ENCODE measurements at regions not wholly inside any gene's neighbourhood (a gene's known extent, or its start where the extent isn't known, plus 50 kb on each side); places are given as distances from the start of the nearest gene placed in this dataset.

- TF ChIP-seq CTCF (IDR thresholded peaks at IDR 0.05): peak in 1 of 3 experiments; percentile 15
- no peak for TF ChIP-seq POLR2A (IDR thresholded peaks at IDR 0.05)
- no peak for TF ChIP-seq POLR2AphosphoS5 (IDR thresholded peaks at IDR 0.05; ENCODE audit: insufficient read depth in 1 of 2, low read depth in 1 of 2)
These were observed 78.0 kb downstream of the ISOC1 start for GRCh38 chr5:129172580-129172979.

All from vagina (tissue), 2 donors.